ENCODE measurements at regions not wholly inside any gene's neighbourhood (a gene's known extent, or its start where the extent isn't known, plus 50 kb on each side); places are given as distances from the start of the nearest gene placed in this dataset.

DNA sequence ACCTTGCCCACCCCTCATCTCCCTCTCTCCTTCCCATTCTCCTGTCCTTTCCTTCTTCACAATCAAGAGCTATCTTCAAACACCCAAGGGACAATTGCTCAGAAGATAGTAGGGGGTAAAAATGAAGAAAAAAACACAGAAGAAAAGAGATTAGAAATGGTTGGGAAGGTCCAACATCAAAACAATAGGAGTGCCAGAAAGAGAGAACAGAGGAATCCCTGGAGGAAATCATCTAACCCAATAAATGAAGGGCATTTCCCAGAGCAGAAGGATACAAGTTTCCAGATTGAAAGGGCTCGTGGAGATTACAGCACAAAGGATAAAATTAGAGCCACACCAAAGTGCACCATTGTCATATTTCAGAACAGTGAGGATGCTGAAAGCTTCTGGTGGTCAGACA, 145.6 kb downstream of the OAT start:
- Mint-ChIP-seq H3K27ac (no peak overlapping the region), H3K9me3 (peaks cover 29% of the 10 kb centered on the region), H3K4me3 (no peak overlapping the region), H3K27me3 (ENCODE audit: insufficient read depth) (no peaks in the 10 kb centered on the region), H3K36me3 (ENCODE audit: low read depth) (no peaks in the 10 kb centered on the region), H3K4me1 (no peaks in the 10 kb centered on the region)
- H3K27ac ChIP-seq (ENCODE audit: low read depth, low read length) = no peak overlapping the region
- TF ChIP-seq, protein P1, sequence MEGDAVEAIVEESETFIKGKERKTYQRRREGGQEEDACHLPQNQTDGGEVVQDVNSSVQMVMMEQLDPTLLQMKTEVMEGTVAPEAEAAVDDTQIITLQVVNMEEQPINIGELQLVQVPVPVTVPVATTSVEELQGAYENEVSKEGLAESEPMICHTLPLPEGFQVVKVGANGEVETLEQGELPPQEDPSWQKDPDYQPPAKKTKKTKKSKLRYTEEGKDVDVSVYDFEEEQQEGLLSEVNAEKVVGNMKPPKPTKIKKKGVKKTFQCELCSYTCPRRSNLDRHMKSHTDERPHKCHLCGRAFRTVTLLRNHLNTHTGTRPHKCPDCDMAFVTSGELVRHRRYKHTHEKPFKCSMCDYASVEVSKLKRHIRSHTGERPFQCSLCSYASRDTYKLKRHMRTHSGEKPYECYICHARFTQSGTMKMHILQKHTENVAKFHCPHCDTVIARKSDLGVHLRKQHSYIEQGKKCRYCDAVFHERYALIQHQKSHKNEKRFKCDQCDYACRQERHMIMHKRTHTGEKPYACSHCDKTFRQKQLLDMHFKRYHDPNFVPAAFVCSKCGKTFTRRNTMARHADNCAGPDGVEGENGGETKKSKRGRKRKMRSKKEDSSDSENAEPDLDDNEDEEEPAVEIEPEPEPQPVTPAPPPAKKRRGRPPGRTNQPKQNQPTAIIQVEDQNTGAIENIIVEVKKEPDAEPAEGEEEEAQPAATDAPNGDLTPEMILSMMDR (conservative IDR thresholded peaks at IDR 0.05) = no peak
- no peak overlapping the region for H3K4me3 ChIP-seq (ENCODE audit: low read length)
- WGBS, 2 experiments (ENCODE audit: insufficient coverage in 1 of 2, insufficient read length in 1 of 2) = 82 to 86% methylated on average over 1 of the region's 1 CpG
- H3K9ac ChIP-seq (ENCODE audit: extremely low read depth, low read length, poor library complexity, severe bottlenecking) = no peak overlapping the region
- H3K27me3 ChIP-seq (ENCODE audit: control insufficient read depth, insufficient read depth, low read length, poor library complexity, severe bottlenecking) = no peaks in the 10 kb centered on the region
- peaks cover 13% of the 10 kb centered on the region for H3K9me3 ChIP-seq (ENCODE audit: control insufficient read depth, low read length)
- DNase-seq = no peak
- no peaks in the 10 kb centered on the region for H3K4me1 ChIP-seq (ENCODE audit: control insufficient read depth, insufficient read depth, low read length)
- no peaks in the 10 kb centered on the region for H3K36me3 ChIP-seq (ENCODE audit: control insufficient read depth, insufficient read depth, low read length)

DNA sequence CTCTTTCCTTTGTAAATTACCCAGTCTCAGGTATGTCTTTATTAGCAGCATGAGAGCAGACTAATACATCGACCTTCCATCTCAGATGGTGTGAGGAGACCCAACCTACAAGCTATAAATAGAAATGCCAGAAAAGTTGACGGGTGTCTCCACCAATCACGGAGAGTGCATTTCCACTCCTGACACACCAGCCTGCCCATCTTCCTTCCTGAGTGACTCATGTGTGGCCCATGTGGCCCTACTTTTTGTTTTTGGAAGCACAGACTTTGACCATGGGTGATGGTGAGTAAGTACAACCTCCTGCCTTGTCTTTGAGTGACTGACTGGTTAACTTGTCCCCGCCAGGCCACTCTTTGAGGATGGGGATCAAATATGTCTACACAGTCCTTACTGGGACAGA, 147.0 kb downstream of the OAT start:
- Mint-ChIP-seq H3K36me3 (ENCODE audit: low read depth) (no peaks in the 10 kb centered on the region), H3K4me1 (no peaks in the 10 kb centered on the region), H3K27me3 (ENCODE audit: insufficient read depth) (no peaks in the 10 kb centered on the region), H3K27ac (no peak overlapping the region), H3K9me3 (peaks cover 29% of the 10 kb centered on the region), H3K4me3 (no peak overlapping the region)
- TF ChIP-seq, protein P1 (conservative IDR thresholded peaks at IDR 0.05) = no peak
- Histone ChIP-seq H3K27me3 (ENCODE audit: control insufficient read depth, insufficient read depth, low read length, poor library complexity, severe bottlenecking) (no peaks in the 10 kb centered on the region), H3K27ac (ENCODE audit: low read depth, low read length) (no peak overlapping the region), H3K36me3 (ENCODE audit: control insufficient read depth, insufficient read depth, low read length) (no peaks in the 10 kb centered on the region), H3K9me3 (ENCODE audit: control insufficient read depth, low read length) (peaks cover 13% of the 10 kb centered on the region), H3K4me1 (ENCODE audit: control insufficient read depth, insufficient read depth, low read length) (no peaks in the 10 kb centered on the region), H3K9ac (ENCODE audit: extremely low read depth, low read length, poor library complexity, severe bottlenecking) (no peak overlapping the region), H3K4me3 (ENCODE audit: low read length) (no peak overlapping the region)
- 93% methylated on average over 4 of the region's 4 CpGs for WGBS, 2 experiments (ENCODE audit: insufficient coverage in 1 of 2, insufficient read length in 1 of 2)
- no peak for DNase-seq

DNA sequence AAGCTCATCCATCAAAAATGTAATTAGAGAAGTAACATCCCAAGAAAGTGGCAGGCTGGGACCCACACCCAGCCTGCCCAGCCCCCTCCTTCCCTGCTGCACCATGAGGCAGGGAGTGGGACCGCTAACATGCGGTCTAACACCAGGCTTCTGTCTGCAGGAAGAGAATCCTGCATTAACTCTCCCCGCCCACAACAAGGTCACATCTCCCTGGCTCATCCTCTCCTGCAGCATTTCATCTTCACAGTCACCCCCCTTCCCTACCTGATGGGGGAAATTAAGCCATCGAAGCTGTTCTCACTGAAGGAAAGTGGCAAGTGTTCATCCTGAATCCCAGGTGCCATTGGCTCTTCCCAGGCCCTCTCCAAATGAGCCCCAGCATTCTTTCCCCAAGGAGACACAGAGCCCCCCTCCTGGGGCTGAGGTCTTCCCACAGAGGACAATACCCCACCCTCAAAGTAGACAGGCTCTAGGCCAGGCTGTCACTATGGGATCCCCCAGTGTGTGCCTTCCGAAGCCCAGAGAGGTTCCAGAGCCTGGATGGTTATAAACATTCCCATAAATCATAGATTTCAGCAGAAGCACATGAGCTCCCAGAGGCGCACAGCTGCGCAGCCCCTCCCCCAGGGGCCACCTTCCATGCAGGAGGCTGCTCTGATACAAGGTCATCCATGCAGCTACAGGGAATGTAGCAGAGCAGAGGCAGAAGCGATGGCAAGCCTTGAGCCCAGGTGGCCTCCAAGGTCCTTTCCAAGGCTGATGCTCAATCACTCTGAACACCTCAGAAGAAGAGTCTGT, 148.0 kb downstream of the OAT start:
- no peak overlapping the region for H3K9ac ChIP-seq (ENCODE audit: extremely low read depth, low read length, poor library complexity, severe bottlenecking)
- H3K27me3 ChIP-seq (ENCODE audit: control insufficient read depth, insufficient read depth, low read length, poor library complexity, severe bottlenecking) = no peaks in the 10 kb centered on the region
- no peaks in the 10 kb centered on the region for H3K4me1 ChIP-seq (ENCODE audit: control insufficient read depth, insufficient read depth, low read length)
- no peak overlapping the region for H3K4me3 ChIP-seq (ENCODE audit: low read length)
- WGBS, 2 experiments (ENCODE audit: insufficient coverage in 1 of 2, insufficient read length in 1 of 2) = 74 to 100% methylated on average over 2 to 8 of the region's 8 CpGs
- peaks cover 13% of the 10 kb centered on the region for H3K9me3 ChIP-seq (ENCODE audit: control insufficient read depth, low read length)
- DNase-seq = no peak
- TF ChIP-seq, protein P1 (conservative IDR thresholded peaks at IDR 0.05) = no peak
- H3K36me3 ChIP-seq (ENCODE audit: control insufficient read depth, insufficient read depth, low read length) = no peaks in the 10 kb centered on the region
- Mint-ChIP-seq H3K27me3 (ENCODE audit: insufficient read depth) (no peaks in the 10 kb centered on the region), H3K4me1 (no peaks in the 10 kb centered on the region), H3K9me3 (peaks cover 29% of the 10 kb centered on the region), H3K27ac (no peak overlapping the region), H3K4me3 (no peak overlapping the region), H3K36me3 (ENCODE audit: low read depth) (no peaks in the 10 kb centered on the region)
- no peak overlapping the region for H3K27ac ChIP-seq (ENCODE audit: low read depth, low read length)
